BLaER1 (cell line): ENCODE measurements at regions not wholly inside any gene's neighbourhood (a gene's known extent, or its start where the extent isn't known, plus 50 kb on each side); places are given as distances from the start of the nearest gene placed in this dataset.
A peak's percentile ranks its signal among the peaks of the same experiment; 100 is the strongest.

Experiments used
- H3K27ac ChIP-seq: shearing (Covaris generic); formaldehyde crosslinking; 2 replicates; pipeline ENCODE4 v1.8.1; 2022
- H3K27me3 ChIP-seq: shearing (Covaris generic); formaldehyde crosslinking; 2 replicates; pipeline ENCODE4 v1.8.1; 2022
- H3K36me3 ChIP-seq: shearing (Covaris generic); formaldehyde crosslinking; 2 replicates; pipeline ENCODE4 v1.8.1; 2022
- H3K4me1 ChIP-seq: shearing (Covaris generic); formaldehyde crosslinking; 2 replicates; pipeline ENCODE4 v1.8.1; 2022
- H3K4me2 ChIP-seq: shearing (Covaris generic); formaldehyde crosslinking; 2 replicates; pipeline ENCODE4 v1.8.1; 2022
- H3K4me3 ChIP-seq: shearing (Covaris generic); formaldehyde crosslinking; 2 replicates; pipeline ENCODE4 v1.8.1; 2022
- H3K9ac ChIP-seq: shearing (Covaris generic); formaldehyde crosslinking; 2 replicates; pipeline ENCODE4 v1.8.1; 2022
- H3K9me3 ChIP-seq: shearing (Covaris generic); formaldehyde crosslinking; 2 replicates; pipeline ENCODE4 v1.8.1; 2022
- H4K20me1 ChIP-seq: shearing (Covaris generic); formaldehyde crosslinking; 2 replicates; pipeline ENCODE4 v1.8.1; 2022
- Cebpa-rat ChIP-seq: shearing (Covaris generic); IDR thresholded peaks from 2 replicates; pipeline ENCODE4 v1.8.1; 2022

GRCh38 chr7:50203521-50203920, 101.0 kb upstream of the IKZF1 start:
- H3K4me2 ChIP-seq = peak overlapping the region; percentile 68
- no peaks in the 10 kb centered on the region for H4K20me1 ChIP-seq
- H3K9ac ChIP-seq = no peak overlapping the region
- no peaks in the 10 kb centered on the region for H3K36me3 ChIP-seq
- no peaks in the 10 kb centered on the region for H3K9me3 ChIP-seq
- TF ChIP-seq Cebpa-rat = no peak
- H3K4me1 ChIP-seq = peaks cover 96% of the 10 kb centered on the region
- no peak overlapping the region for H3K4me3 ChIP-seq
- H3K27me3 ChIP-seq = no peaks in the 10 kb centered on the region
- H3K27ac ChIP-seq = peak overlapping the region; percentile 67

GRCh38 chr7:50202052-50202555, 102.4 kb upstream of the IKZF1 start:
- no peaks in the 10 kb centered on the region for H4K20me1 ChIP-seq
- no peaks in the 10 kb centered on the region for H3K36me3 ChIP-seq
- no peaks in the 10 kb centered on the region for H3K9me3 ChIP-seq
- TF ChIP-seq Cebpa-rat = no peak
- peak overlapping the region; percentile 68 for H3K4me2 ChIP-seq
- H3K27me3 ChIP-seq = no peaks in the 10 kb centered on the region
- H3K4me1 ChIP-seq = peaks cover 93% of the 10 kb centered on the region
- no peak overlapping the region for H3K4me3 ChIP-seq
- H3K9ac ChIP-seq = no peak overlapping the region
- peak overlapping the region; percentile 67 for H3K27ac ChIP-seq

DNA sequence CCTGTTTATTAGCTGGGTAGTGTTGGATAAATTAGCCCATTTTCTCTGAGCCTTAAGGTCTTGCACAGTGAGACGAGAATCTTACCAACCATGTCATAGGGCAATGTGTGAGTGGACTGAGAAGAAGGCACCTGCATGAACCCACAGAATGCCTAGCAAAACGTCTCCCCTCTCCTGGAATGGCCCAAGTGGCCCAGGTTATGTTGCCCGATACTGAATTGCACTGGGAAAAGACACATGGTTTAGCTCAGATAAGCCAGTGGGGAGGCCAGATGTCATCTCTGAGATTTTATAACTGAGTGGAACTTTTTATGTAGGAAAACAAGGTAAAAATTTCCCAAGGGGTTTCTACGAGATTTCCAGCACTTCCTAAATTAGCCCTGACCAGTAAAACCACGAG, 104.7 kb upstream of the IKZF1 start:
- H3K27me3 ChIP-seq = no peaks in the 10 kb centered on the region
- no peaks in the 10 kb centered on the region for H3K36me3 ChIP-seq
- no peak for TF ChIP-seq Cebpa-rat
- 0 out of 2 replicates have a peak overlapping the region, but pooled peaks have one; percentile 2 for H3K4me3 ChIP-seq
- peak overlapping the region; percentile 68 for H3K4me2 ChIP-seq
- H3K27ac ChIP-seq = peak overlapping the region; percentile 67
- H3K4me1 ChIP-seq = peaks cover 82% of the 10 kb centered on the region
- H3K9me3 ChIP-seq = no peaks in the 10 kb centered on the region
- peak overlapping the region; percentile 0; the same call in 1 of the 2 replicates for H3K9ac ChIP-seq
- H4K20me1 ChIP-seq = no peaks in the 10 kb centered on the region

- Histone ChIP-seq H3K4me2 (0 out of 2 replicates have a peak overlapping the region, but pooled peaks have one; percentile 5), H3K27me3 (no peaks in the 10 kb centered on the region)
- no peak for TF ChIP-seq Cebpa-rat
Observed at GRCh38 chr7:50197549-50197948, 104.5 kb upstream of the ZPBP start.

GRCh38 chr7:50196719-50197118, 103.7 kb upstream of the ZPBP start:
- Histone ChIP-seq H3K36me3 (no peaks in the 10 kb centered on the region), H3K4me1 (peaks cover 51% of the 10 kb centered on the region), H3K27ac (peak overlapping the region; percentile 19; the same call in 1 of the 2 replicates), H3K4me2 (0 out of 2 replicates have a peak overlapping the region, but pooled peaks have one; percentile 5), H4K20me1 (no peaks in the 10 kb centered on the region), H3K9me3 (0 out of 2 replicates have a peak, but pooled peaks cover 1% of the 10 kb centered on the region), H3K27me3 (no peaks in the 10 kb centered on the region), H3K4me3 (no peak overlapping the region), H3K9ac (no peak overlapping the region)
- no peak for TF ChIP-seq Cebpa-rat

More at GRCh38 chr7:50197549-50197948, 104.5 kb upstream of the ZPBP start:
- Histone ChIP-seq H3K9ac (no peak overlapping the region), H3K9me3 (no peaks in the 10 kb centered on the region), H3K36me3 (no peaks in the 10 kb centered on the region), H3K27ac (peak overlapping the region; percentile 19; the same call in 1 of the 2 replicates), H3K4me1 (peaks cover 59% of the 10 kb centered on the region), H3K4me3 (no peak overlapping the region), H4K20me1 (no peaks in the 10 kb centered on the region)

GRCh38 chr7:50190776-50191175, 97.7 kb upstream of the ZPBP start:
- H4K20me1 ChIP-seq = no peaks in the 10 kb centered on the region
- H3K27me3 ChIP-seq = no peaks in the 10 kb centered on the region
- H3K4me1 ChIP-seq = no peaks in the 10 kb centered on the region; the same call in 1 of the 2 replicates
- H3K9ac ChIP-seq = no peak overlapping the region
- no peak overlapping the region for H3K4me2 ChIP-seq
- H3K36me3 ChIP-seq = no peaks in the 10 kb centered on the region
- H3K27ac ChIP-seq = no peak overlapping the region
- H3K4me3 ChIP-seq = no peak overlapping the region
- H3K9me3 ChIP-seq = peaks cover 36% of the 10 kb centered on the region
- TF ChIP-seq Cebpa-rat = no peak

DNA sequence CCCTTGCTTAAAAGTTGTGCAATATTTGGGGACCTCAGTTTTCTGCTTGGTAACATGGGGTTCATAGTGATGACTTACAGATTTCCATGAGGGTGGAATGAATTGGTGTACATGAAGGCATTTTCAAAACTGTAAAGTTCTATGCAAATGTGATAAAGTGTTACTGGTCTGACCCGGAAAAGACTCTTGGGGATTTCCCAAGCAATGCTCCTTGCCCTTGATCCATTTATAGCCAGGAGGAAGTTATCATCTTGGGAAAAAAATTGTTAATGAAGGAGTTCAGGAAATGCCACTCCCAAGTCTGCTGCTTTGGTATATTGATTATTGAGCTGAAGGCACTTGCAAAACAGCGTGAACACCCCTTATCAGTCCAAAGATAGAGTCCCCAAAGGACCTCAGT, 96.3 kb upstream of the ZPBP start:
- TF ChIP-seq Cebpa-rat = peak; percentile 36; the same call in 1 of the 2 replicates
- no peaks in the 10 kb centered on the region for H3K27me3 ChIP-seq

DNA sequence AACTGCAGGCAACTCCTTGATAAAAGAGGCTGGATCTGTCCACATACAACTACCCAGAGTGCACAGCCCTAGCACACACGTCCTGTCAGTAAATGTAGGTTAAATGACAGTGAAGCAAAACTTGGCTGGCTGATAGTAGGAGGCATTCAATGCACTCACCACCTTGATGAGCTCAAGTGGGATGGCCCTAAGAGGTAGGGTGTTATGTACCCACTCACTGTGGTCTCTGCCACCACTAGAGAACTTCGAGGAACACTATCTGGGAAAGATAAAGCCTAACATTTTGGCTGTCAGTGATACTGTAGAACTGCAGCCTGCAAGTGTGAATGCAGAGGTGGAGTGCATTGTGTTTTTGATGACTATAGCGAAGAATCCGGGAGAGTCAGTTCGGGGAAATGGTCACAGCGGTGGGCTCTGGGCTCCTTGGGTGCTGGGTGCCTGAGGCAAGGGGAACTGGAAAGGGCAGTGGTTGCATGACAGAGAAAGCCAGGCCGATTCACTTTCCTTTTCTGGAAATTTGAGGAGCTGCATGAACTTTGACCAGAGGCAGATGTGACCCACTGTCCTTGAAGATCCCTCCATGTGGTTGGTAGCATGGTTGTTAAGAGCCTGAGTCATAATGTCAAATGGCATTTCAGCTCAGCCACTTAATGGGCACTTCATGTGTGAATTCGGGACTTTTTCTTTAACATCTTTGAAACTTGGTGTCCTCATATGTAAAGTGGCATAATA, 93.1 kb upstream of the ZPBP start:
- Histone ChIP-seq H4K20me1 (no peaks in the 10 kb centered on the region), H3K9ac (no peak overlapping the region), H3K4me3 (no peak overlapping the region), H3K27me3 (no peaks in the 10 kb centered on the region), H3K27ac (no peak overlapping the region), H3K9me3 (peaks cover 28% of the 10 kb centered on the region), H3K36me3 (no peaks in the 10 kb centered on the region), H3K4me1 (peaks cover 23% of the 10 kb centered on the region), H3K4me2 (no peak overlapping the region)
- no peak for TF ChIP-seq Cebpa-rat

More for the DNA sequence above, 96.3 kb upstream of the ZPBP start:
- H3K36me3 ChIP-seq = no peaks in the 10 kb centered on the region
- H3K9ac ChIP-seq = no peak overlapping the region
- peaks cover 5% of the 10 kb centered on the region; the same call in 1 of the 2 replicates for H3K4me1 ChIP-seq
- H3K27ac ChIP-seq = no peak overlapping the region
- H4K20me1 ChIP-seq = no peaks in the 10 kb centered on the region
- H3K9me3 ChIP-seq = peaks cover 36% of the 10 kb centered on the region
- H3K4me2 ChIP-seq = no peak overlapping the region
- H3K4me3 ChIP-seq = no peak overlapping the region

DNA sequence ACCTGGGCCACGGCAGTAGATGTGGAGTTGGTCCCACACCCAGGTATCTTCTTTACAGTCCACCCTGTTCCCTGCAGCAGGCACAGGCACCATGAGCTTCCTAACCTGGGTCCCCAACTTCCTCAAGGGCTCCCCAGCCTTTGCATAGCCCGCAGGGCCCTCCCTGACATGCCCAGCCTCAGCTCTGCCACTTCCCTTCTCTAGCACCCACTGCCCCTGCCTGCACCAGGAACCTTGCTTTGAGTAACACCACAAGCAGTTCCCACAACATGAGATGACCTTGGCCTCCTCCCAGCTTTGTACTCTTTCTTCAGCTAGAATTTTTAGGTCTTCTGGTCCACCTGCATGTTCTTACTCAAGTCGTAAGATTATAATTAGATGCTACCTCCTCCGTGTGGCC, 92.2 kb upstream of the ZPBP start:
- Histone ChIP-seq H3K4me2 (no peak overlapping the region), H3K27ac (0 out of 2 replicates have a peak overlapping the region, but pooled peaks have one; percentile 4), H3K36me3 (no peaks in the 10 kb centered on the region), H4K20me1 (no peaks in the 10 kb centered on the region), H3K9me3 (peaks cover 19% of the 10 kb centered on the region), H3K4me1 (peaks cover 30% of the 10 kb centered on the region), H3K27me3 (no peaks in the 10 kb centered on the region), H3K9ac (no peak overlapping the region), H3K4me3 (no peak overlapping the region)
- no peak for TF ChIP-seq Cebpa-rat
